ENCODE measurements at regions not wholly inside any gene's neighbourhood (a gene's known extent, or its start where the extent isn't known, plus 50 kb on each side); places are given as distances from the start of the nearest gene placed in this dataset.

- TF ChIP-seq PHF5A (CRISPR knock-in tag; IDR thresholded peaks at IDR 0.05; ENCODE audit: low read depth, unreplicated experiment) (no peak), KLF12 (CRISPR knock-in tag; IDR thresholded peaks at IDR 0.05; ENCODE audit: borderline replicate concordance) (no peak)
These were observed 580.5 kb downstream of the INSC start (continued) for GRCh38 chr11:15695096-15695721.

GRCh38 chr11:15696069-15696468, 581.3 kb downstream of the INSC start:
- CTCF ChIA-PET (ENCODE audit: low intra/inter-chr PET ratio, low total read pairs): no interaction called here
- in situ Hi-C loops (cut with HindIII; ENCODE audit: extremely low pct_ligation_motif_present, low pct_unique_long_range_greater_than_20kb): no loop called here

More at GRCh38 chr11:15696069-15696468, 581.3 kb downstream of the INSC start:
- Histone ChIP-seq H3K79me2 (ENCODE audit: insufficient read depth, low read length) (no peaks in the 10 kb centered on the region), H3K27me3 (ENCODE audit: control insufficient read depth in 1 of 2, insufficient read depth in 2 of 2, low read length in 2 of 2) (no peaks in the 10 kb centered on the region), H3K36me3 (replicated peaks in 1 of 2; ENCODE audit: control insufficient read depth in 1 of 2, insufficient read depth in 2 of 2, low read length in 2 of 2) (no peaks in the 10 kb centered on the region), H2AFZ (ENCODE audit: low read length) (no peak overlapping the region), H3K4me3 (replicated peaks in 1 of 3; ENCODE audit: insufficient read depth in 1 of 3, low read depth in 2 of 3, low read length in 3 of 3) (no peak overlapping the region), H4K20me1 (ENCODE audit: insufficient read depth, low read length) (no peaks in the 10 kb centered on the region), H3K4me1 (ENCODE audit: insufficient read depth, low read length) (no peaks in the 10 kb centered on the region), H3K27ac (ENCODE audit: extremely low read length, insufficient read depth, low read length) (no peak overlapping the region), H3K9ac (ENCODE audit: insufficient read depth, low read depth, low read length) (no peak overlapping the region), H3K4me2 (ENCODE audit: low read depth, low read length) (no peak overlapping the region), H3K9me3 (ENCODE audit: low read length) (no peaks in the 10 kb centered on the region)
- TF ChIP-seq ZNF276 (CRISPR knock-in tag; IDR thresholded peaks at IDR 0.05; ENCODE audit: low read depth) (no peak), MTF1 (CRISPR knock-in tag; IDR thresholded peaks at IDR 0.05) (no peak), ZNF260 (CRISPR knock-in tag; IDR thresholded peaks at IDR 0.05; ENCODE audit: borderline replicate concordance, low read depth) (no peak)
- ATAC-seq (no peak), FAIRE-seq (no peak), DNase-seq (ENCODE audit: low spot score) (no peak)
- intact Hi-C loops (cut with micrococcal nuclease; ENCODE audit: unreplicated experiment): no loop called here
- no TSS peak for BruUV-seq (replicated peaks)
- 15% methylated on average over 3 of the region's 3 CpGs for WGBS (ENCODE audit: low lambda C conversion rate)
- POLR2A ChIA-PET: no interaction called here
